HUES6 (cell line): ENCODE measurements at regions not wholly inside any gene's neighbourhood (a gene's known extent, or its start where the extent isn't known, plus 50 kb on each side); places are given as distances from the start of the nearest gene placed in this dataset.

Experiments
- H3K27ac ChIP-seq: 2 replicates; pipeline ENCODE4 v1.7.0; 2013; ENCODE audit warnings: low read depth, mild to moderate bottlenecking, low read length, inconsistent platforms
- H3K27me3 ChIP-seq: 2 replicates; pipeline ENCODE4 v1.6.1; 2013; ENCODE audit warnings: low read length; ENCODE audit not compliant: control insufficient read depth, insufficient read depth
- H3K36me3 ChIP-seq: 2 replicates; pipeline ENCODE4 v1.6.1; 2013; ENCODE audit warnings: low read length; ENCODE audit not compliant: control insufficient read depth, insufficient read depth
- H3K4me1 ChIP-seq: 2 replicates; pipeline ENCODE4 v1.6.1; 2013; ENCODE audit warnings: low read length; ENCODE audit not compliant: control insufficient read depth, insufficient read depth
- H3K4me3 ChIP-seq: 2 replicates; pipeline ENCODE4 v1.5.1; 2013; ENCODE audit warnings: low read depth, low read length
- H3K9ac ChIP-seq: one replicate; pipeline ENCODE4 v1.6.1; 2013; ENCODE audit warnings: mild to moderate bottlenecking, low read length
- H3K9me3 ChIP-seq: 2 replicates; pipeline ENCODE4 v1.6.1; 2013; ENCODE audit warnings: low read depth, low read length; ENCODE audit not compliant: control insufficient read depth, insufficient read depth

- Histone ChIP-seq H3K4me3 (no peak overlapping the region), H3K27ac (no peak overlapping the region), H3K27me3 (no peaks in the 10 kb centered on the region), H3K4me1 (no peaks in the 10 kb centered on the region), H3K9me3 (no peaks in the 10 kb centered on the region), H3K36me3 (no peaks in the 10 kb centered on the region), H3K9ac (no peak overlapping the region)
Measured at GRCh38 chr18:59778434-59778833, 81.2 kb upstream of the CCBE1 start.

GRCh38 chr18:59777636-59778035 is 80.4 kb upstream of the CCBE1 start:
- Histone ChIP-seq H3K9me3 (no peaks in the 10 kb centered on the region), H3K36me3 (no peaks in the 10 kb centered on the region), H3K9ac (no peak overlapping the region), H3K27me3 (no peaks in the 10 kb centered on the region), H3K27ac (no peak overlapping the region), H3K4me1 (no peaks in the 10 kb centered on the region), H3K4me3 (no peak overlapping the region)

- Histone ChIP-seq H3K9me3 (no peaks in the 10 kb centered on the region), H3K27ac (no peak overlapping the region), H3K4me3 (no peak overlapping the region), H3K9ac (no peak overlapping the region), H3K36me3 (no peaks in the 10 kb centered on the region), H3K4me1 (no peaks in the 10 kb centered on the region), H3K27me3 (no peaks in the 10 kb centered on the region)
Measured at GRCh38 chr18:59769129-59769865, 72.1 kb upstream of the CCBE1 start.

- H3K27ac ChIP-seq: no peak overlapping the region
- no peaks in the 10 kb centered on the region for H3K9me3 ChIP-seq
- H3K9ac ChIP-seq: no peak overlapping the region
- no peaks in the 10 kb centered on the region for H3K36me3 ChIP-seq
- H3K4me1 ChIP-seq: no peaks in the 10 kb centered on the region
- H3K27me3 ChIP-seq: no peaks in the 10 kb centered on the region
- no peak overlapping the region for H3K4me3 ChIP-seq
Measured at GRCh38 chr18:59768409-59768808, 71.2 kb upstream of the CCBE1 start.

DNA sequence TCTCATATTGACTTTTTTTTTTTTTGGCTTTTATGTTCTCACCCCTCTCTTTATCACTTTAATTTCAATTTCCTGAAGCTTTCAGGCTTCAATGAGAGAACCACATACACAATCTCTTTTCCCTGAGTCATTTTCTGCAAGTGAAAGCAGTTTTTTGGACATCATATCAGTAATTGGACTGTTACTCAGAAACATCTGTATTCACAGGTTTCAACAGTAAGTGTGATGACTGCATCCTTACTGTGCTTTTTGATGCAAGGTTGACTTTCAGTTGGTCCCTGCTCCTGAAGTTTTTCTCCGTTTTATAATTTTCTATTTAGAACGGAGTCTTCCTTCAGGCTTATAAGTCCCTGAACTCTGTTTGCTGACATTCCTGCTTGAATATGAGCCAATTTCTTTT is 70.5 kb upstream of the CCBE1 start:
- H3K9ac ChIP-seq: no peak overlapping the region
- H3K27ac ChIP-seq: no peak overlapping the region
- H3K4me3 ChIP-seq: no peak overlapping the region
- H3K4me1 ChIP-seq: no peaks in the 10 kb centered on the region
- H3K27me3 ChIP-seq: no peaks in the 10 kb centered on the region
- H3K9me3 ChIP-seq: no peaks in the 10 kb centered on the region
- no peaks in the 10 kb centered on the region for H3K36me3 ChIP-seq

DNA sequence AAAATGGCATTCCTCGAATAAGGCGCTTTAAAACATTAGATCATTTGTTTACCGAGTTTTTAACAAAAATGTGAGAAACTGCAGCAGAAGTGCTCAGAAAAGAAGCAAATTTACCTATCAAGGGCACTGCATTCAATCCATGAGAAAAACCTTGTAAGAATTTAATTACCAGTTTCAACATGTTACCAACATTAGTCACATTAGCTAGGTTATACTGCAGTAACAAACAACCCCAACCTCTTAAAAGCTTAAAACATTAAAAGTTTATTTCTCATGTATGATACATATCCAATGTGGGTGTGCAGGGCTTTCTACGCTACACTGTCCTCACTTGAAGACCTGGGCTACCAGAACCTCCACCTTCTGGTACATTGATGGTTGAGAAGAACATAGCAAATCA is 68.1 kb upstream of the CCBE1 start:
- H3K9me3 ChIP-seq: no peaks in the 10 kb centered on the region

GRCh38 chr18:59764281-59764680 is 67.1 kb upstream of the CCBE1 start:
- H3K36me3 ChIP-seq: no peaks in the 10 kb centered on the region
- H3K4me1 ChIP-seq: no peaks in the 10 kb centered on the region
- no peak overlapping the region for H3K9ac ChIP-seq
- H3K9me3 ChIP-seq: no peaks in the 10 kb centered on the region
- H3K27me3 ChIP-seq: no peaks in the 10 kb centered on the region
- no peak overlapping the region for H3K27ac ChIP-seq
- H3K4me3 ChIP-seq: no peak overlapping the region

More for the DNA sequence above, 68.1 kb upstream of the CCBE1 start:
- Histone ChIP-seq H3K4me3 (no peak overlapping the region), H3K9ac (no peak overlapping the region), H3K4me1 (no peaks in the 10 kb centered on the region), H3K36me3 (no peaks in the 10 kb centered on the region), H3K27me3 (no peaks in the 10 kb centered on the region), H3K27ac (no peak overlapping the region)

DNA sequence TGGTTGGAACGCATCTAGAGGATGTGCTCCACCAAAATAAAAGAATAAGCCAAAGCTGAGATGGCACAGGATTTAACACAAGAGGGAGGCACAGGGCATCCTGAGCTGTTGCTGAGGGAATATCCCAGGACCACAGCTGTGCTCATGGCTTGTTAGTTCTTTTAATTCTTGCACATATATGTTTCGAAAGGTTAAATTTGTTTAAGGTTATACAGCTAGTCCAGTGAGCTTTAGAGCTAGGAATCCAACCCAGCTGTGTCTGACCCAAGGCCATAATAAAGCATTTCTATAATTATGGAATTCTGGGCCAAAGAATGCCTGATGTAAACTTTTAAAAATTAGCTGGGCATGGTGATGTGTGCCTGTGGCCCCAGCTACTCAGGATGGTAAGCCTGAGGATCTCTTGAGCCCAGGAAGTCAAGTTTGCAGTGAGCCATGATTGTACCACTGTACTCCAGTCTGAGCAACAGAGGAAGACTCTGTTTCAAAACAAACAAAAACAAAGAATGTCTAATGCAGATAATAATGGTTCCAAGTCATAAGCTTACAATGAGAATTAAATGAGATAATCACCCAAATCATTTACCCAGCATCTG is 66.4 kb upstream of the CCBE1 start:
- Histone ChIP-seq H3K4me1 (no peaks in the 10 kb centered on the region), H3K27me3 (no peaks in the 10 kb centered on the region), H3K27ac (no peak overlapping the region), H3K36me3 (no peaks in the 10 kb centered on the region), H3K9ac (no peak overlapping the region), H3K4me3 (no peak overlapping the region), H3K9me3 (no peaks in the 10 kb centered on the region)

DNA sequence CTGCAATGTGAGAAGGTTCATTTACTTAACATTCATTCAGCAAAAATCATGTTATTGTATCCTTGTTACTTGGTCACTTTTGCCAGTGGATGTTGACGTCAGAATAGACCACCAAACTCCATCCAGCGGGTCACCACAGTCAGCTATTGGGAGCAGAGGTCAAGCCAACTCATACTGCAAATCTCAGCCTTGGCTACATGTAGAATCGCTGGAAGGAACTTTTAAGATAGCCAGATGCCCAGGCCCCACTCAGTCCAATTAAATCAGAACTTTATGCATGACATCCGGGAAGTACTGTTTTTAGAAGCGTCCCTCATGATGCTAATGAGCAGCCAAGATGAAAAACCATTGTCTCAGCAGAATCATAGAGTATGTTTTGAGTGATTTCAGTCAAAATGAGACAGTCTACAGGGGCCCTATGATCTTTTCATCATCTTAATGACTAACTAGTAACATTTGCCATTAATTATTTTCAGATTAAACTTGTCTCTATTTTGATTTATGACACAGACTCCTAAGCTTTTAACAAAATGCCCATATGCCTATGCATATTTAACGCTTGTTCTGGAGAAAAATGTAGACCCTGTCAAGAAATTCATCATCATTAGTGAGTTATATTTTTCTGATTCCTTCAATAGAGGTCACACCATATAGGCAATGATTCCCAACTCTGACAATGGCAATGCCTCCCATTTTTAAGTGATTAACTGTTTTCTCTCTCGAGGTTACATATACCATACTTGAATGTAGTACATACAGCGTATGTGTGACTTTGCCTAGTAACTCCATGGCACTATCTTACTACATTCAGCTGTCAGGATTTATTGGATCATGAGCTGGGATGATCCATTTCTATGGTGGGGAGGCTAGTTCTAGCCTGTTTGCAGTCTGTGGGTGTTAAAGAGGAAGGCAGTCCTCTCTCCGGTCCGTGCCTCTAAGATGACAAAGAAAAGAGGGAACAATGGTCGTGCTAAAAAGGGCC is 63.7 kb upstream of the CCBE1 start:
- no peak overlapping the region for H3K4me3 ChIP-seq
- H3K4me1 ChIP-seq: no peaks in the 10 kb centered on the region
- no peaks in the 10 kb centered on the region for H3K9me3 ChIP-seq
- no peaks in the 10 kb centered on the region for H3K27me3 ChIP-seq
- no peak overlapping the region for H3K9ac ChIP-seq
- H3K27ac ChIP-seq: no peak overlapping the region
- H3K36me3 ChIP-seq: no peaks in the 10 kb centered on the region

GRCh38 chr18:59760212-59760611 is 63.0 kb upstream of the CCBE1 start:
- no peak overlapping the region for H3K9ac ChIP-seq
- no peaks in the 10 kb centered on the region for H3K27me3 ChIP-seq
- no peaks in the 10 kb centered on the region for H3K36me3 ChIP-seq
- H3K9me3 ChIP-seq: no peaks in the 10 kb centered on the region
- H3K4me1 ChIP-seq: no peaks in the 10 kb centered on the region
- no peak overlapping the region for H3K4me3 ChIP-seq
- no peak overlapping the region for H3K27ac ChIP-seq

DNA sequence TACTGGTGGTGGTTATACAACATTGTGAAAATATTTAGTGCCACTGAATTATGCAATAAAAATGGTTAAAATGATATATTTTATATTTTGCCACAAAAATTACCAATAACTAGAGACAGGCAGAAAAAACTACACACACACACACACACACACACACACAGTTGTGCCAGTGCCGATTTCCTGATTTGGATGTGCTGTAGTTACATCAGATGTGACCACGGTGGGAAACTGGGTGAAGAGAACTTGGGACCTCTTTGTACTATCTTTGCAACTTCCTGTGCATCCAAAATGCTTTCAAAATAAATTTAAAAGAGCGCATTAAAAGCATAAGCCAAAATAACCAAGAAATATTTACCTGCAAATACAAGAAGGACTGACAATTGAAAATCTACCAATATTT is 61.6 kb upstream of the CCBE1 start:
- no peaks in the 10 kb centered on the region for H3K9me3 ChIP-seq
- no peaks in the 10 kb centered on the region for H3K27me3 ChIP-seq
- H3K4me1 ChIP-seq: no peaks in the 10 kb centered on the region
- H3K4me3 ChIP-seq: no peak overlapping the region
- H3K27ac ChIP-seq: no peak overlapping the region
- H3K9ac ChIP-seq: no peak overlapping the region
- no peaks in the 10 kb centered on the region for H3K36me3 ChIP-seq
